Cerebellar cortex (tissue), 1 donor: ENCODE measurements at regions not wholly inside any gene's neighbourhood (a gene's known extent, or its start where the extent isn't known, plus 50 kb on each side); places are given as distances from the start of the nearest gene placed in this dataset.

ENCODE experiments used
- DNase-seq: peaks from one replicate; pipeline ENCODE4 v3.0.0-alpha.2; 2015; ENCODE audit warnings: low spot score

DNA sequence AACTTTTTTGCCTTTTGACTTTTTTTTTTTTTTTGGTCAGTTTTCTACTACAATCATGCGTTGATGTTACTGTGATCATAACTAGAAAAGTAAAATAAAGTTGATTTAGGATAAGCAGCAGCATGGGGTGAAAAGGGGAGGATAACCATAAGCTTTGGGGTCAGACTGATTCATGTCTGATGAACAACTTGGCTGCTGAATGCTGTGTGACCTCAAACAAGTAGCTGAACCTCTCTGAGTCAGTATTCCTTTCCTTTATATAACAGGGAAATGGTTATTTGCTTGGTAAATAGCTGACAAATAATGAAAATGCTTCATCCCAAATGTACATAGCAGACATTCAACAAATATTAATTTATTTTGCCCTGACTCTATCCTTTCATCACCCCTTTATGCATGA is 413.0 kb downstream of the VRK1 start:
- DNase-seq = no peak

- DNase-seq = no peak
Measured at GRCh38 chr14:97212399-97212798, 415.2 kb downstream of the VRK1 start.

DNA sequence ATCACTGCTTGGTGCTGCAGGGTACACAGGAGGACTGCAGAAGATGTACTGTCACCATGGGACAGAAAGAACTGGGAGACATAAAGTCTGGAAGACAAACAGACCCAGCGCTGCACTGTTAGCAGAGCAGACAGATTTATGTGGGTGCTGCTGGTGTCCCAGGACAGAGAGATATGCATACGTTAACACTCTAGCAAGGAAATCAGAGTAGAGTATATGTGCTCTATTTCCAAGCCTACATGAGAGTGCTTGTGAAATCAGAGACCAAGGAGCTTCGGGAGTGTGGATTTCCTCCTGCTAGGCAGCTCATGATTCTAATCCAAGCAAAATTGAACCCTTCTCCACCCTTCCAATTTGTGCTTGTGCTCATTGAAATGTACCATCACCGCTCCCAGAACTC is 416.5 kb downstream of the VRK1 start:
- no peak for DNase-seq

DNA sequence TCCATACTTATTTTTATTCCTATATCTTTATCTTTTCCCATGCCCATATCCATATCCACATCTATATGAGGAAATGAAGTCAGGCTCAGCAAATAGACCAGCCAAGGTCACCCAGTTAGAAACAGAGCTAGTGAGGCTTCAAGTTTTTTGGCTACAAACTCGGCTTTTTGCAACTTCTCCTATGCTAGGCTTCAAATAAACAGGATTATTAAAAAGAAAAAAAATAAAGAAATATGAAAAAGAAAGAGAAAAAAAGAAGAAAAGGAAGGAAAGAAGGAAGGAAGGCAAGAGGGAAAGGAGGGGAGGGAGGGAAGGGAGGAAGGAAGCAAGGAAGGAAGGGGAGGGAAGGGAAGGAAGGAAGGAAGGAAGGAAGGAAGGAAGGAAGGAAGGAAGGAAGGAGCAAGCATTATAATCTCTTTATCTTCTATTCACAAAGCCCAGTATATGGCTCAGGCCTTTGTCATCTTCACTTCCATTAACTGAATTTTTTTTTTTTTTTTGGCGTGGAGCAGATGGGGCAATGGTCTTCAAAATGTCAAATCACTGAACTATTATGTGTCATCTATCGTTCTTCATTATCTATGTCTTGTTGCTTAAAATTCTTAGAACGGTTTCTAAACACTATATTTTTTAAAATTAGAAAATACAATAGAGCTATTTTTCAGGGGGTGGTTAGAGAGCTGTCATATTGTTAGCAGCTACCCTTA is 418.2 kb downstream of the VRK1 start:
- DNase-seq = no peak

- no peak for DNase-seq
Measured at GRCh38 chr14:97217111-97217885, 420.1 kb downstream of the VRK1 start.

- DNase-seq = no peak
Measured at GRCh38 chr14:97218274-97218673, 421.1 kb downstream of the VRK1 start.

DNA sequence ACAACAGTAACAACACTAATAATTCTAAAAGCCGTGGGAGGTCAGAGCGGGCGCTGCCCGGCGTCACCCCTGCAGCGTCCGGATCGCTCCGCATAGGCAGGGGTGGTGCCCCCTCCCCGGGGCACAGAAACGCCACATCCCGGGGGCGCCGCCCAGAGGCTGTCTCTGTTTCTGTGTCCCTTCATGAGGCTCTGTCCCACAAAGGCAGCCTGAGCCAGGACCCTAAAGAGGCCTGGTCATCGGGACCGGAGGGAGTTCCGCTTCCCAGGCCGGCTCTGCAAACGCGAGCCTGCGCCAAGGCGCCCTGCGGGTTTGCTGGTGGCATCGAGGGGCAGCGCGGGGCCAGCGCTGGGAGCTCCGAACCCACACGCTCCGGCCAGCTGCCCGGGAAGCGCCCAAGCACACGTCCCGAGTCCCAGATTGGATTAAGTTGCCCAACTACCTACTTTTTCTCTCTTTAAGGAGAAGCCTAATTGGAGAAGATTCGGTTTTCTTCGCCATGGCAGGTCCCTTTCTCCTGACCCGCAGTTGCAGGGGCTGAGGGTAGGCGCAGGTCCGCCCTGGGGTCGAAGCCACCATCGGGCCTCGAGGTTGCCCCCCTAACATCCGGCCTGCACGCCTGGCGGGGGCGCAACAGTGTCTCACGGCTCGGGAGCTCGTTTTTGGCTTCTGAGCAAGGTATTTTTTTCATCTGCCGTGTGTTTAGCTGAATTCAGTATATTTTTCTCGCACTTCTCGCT is 421.7 kb downstream of the VRK1 start:
- DNase-seq = no peak

DNA sequence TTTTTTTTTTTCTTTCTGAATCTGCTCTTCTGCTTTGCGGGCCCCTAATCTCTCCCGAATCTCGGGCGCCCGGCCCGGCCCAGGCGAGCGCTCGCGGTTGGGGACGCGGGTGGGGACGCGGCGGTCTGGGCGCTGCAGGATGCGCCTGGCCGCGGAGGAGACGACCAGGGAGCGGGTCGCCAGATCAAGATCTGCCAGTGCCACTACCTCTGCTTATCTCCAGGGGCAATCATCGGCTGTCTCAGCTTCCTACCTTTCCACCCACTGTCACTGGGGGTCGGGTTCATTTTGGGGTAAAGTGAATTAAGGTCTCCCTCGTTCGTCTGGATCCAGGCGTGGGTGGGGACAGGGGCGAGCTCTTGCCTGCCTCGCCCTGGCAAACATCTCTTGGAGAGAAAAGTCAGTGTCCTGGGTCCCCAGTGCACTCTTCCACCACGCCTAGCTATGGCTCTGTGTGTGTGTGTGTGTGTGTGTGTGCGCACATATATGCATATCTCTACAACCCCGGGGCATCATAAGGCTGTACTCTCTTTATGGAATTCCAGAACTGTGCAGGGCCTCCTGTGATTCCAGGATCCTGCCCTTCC is 422.3 kb downstream of the VRK1 start:
- DNase-seq = no peak

DNA sequence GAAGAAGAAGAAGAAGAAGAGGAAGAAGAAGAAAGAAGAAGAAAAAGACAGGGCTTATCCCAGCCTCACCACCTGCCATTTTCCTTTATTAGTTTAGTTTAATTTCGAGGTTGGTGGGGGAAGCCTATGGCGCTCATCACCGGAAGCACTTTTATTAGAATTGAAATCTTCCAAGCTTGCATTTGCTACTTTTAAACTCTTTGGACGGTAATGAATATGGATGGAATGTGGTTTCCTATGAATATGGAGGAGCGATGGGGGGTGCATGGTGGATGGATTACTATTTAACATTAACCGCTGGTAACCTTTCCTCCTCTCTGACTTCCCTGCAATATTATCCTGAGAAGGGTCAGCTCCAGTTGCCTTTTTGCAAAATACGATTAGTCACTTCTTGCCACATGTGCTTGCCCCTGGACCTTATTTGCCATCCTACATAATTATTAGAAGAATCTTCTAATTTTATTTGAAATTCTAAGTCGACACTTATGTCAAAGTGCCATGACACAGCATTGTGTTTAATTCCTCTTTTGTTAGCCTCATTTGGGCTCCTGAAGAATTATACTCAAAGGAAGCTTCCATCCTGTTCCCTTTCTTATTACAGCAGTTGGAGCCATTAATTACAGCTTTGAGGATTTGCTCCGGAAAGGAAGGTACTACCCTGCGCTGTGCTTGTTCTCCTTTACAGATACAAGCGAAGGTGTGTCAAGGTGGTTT is 424.5 kb downstream of the VRK1 start:
- DNase-seq = no peak

- DNase-seq = no peak
Measured at GRCh38 chr14:97224016-97224415, 426.8 kb downstream of the VRK1 start.

DNA sequence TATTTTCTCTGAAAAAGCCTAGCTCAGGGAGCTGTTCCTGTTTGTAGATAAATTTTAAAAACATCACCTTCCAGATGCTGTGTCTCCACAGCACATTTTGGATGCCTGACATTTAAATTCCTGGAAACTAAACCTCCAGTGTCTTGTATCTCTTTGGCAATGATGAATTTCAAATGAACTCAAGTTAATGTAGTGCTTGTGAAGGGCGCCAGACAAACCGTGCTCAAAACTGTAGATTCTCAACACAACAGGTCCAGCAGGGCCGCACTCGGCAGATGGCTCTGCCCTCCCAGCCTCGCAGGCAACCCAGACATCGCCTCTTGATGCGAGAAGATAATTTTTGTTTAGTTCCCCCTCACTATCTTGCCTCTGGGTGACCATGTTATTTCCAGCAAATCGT is 432.9 kb downstream of the VRK1 start:
- no peak for DNase-seq

- peak; percentile 27 for DNase-seq
Measured at GRCh38 chr14:97233319-97233985, 436.3 kb downstream of the VRK1 start.

DNA sequence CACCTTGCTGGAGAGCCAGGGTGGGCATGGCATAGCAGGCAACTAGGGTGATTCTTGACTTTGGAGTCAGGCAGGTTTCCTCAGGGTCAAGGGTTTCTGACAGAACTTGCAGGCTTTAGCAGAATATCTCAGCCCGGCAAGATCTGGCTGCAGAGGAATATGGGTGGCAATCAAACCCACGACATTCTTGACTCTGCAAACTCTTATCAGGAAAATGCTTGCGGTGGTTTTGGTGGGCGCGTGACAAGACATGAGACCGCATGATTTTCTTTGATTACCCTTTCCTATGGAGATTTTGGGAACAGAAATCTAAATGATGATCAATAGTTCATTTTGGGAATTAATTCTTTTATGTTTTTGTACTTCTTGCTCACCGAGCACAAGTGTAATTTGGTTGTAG is 449.5 kb downstream of the VRK1 start:
- no peak for DNase-seq

- DNase-seq = no peak
Measured at GRCh38 chr14:97248973-97249372, 451.8 kb downstream of the VRK1 start.

DNA sequence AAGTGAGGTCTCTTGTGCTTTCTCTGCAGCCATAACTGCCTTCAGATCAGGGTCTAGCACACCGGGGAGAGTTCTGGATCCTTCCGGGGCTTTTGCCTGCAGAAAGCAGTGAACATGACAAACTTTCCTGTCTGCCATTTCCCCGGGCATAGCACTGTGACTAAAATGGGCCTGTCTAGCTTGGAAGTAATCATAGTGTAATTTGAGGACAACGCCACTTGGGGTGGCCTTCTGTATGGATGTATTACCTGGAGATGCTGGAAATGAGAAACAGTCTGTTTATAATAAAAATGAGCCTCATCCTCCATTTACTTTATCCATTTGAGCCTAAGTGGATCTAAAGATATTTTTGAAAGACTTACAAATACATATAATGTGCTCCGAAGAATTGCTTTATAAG is 453.7 kb downstream of the VRK1 start:
- DNase-seq = no peak

DNA sequence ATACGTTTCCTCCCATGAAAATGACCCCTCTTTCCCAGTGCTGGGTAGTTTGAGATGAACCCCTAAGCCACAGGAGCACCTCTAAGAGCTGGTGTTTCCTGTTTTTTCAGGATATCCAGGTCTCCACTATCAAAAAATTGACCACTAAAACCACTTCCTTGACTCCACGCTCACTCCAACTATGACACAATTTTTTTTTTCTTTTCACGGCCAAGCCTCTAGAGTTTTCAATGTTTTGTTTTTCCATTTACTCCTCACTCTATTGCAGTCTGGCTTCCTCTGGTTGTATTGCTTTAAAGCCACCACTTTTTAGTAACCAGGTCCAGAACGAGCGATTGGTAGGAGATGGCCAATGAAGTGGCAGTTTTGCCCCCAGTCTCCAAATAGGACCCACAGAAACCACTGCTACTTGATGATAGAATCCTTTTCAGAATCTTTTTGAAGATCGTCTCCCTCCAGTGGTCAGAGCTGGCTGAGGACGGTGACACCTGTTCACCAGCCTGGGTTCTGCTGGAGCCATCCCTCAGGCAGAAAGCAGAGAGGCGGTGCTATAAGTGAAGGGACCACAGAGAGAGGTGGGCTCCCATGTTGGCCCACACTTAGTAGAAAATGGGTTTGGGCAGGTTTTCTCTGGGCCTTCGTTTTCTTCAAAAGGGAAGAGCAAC is 454.4 kb downstream of the VRK1 start:
- no peak for DNase-seq

DNA sequence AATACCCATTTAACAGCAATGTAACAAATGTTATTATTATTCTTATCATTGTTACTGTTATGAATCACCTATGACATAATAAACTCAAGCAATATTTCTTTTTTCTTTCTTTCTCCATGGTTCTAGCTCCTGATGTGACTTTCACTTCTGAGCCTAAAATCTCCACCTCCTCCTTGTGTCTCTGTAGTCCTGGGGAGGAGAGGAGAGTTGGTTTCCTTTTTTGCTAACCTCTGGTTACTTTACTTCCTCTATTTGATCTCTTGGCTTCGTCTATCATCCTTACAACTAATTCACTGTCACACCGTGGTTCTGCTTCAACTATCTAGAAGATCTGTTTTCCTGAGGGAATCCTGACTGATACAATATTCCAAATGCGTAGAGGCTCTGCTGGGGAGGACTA is 456.6 kb downstream of the VRK1 start:
- no peak for DNase-seq

DNA sequence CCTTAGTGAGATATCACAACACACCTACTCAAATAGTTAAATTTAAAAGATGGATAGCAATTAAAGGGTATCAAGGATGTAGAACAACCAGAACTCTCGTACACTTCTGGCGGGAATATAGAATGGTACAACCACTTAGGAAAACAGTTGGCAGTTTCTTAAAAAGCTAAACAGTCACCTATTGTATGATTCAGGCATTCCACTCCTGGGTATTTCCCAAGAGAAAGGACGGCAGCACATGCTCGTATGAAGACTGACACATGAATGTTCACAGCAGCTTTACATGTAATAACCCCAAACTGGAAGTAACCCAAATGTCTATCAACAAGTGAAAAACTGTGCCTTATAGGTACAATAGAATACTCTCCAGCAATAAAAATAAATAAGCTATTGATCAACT is 465.2 kb downstream of the VRK1 start:
- no peak for DNase-seq

GRCh38 chr14:97264516-97265230 is 467.5 kb downstream of the VRK1 start:
- no peak for DNase-seq

- DNase-seq = no peak
Measured at GRCh38 chr14:97266653-97267052, 469.5 kb downstream of the VRK1 start.
